NT2/D1 (cell line): ENCODE measurements at regions not wholly inside any gene's neighbourhood (a gene's known extent, or its start where the extent isn't known, plus 50 kb on each side); places are given as distances from the start of the nearest gene placed in this dataset.

Source experiments
- SUZ12 ChIP-seq: IDR thresholded peaks from 2 replicates; pipeline ENCODE4 v1.6.1; 2011; ENCODE audit not compliant: insufficient read length, insufficient read depth; ENCODE audit errors: extremely low read depth
- YY1 ChIP-seq: IDR thresholded peaks from 2 replicates; pipeline ENCODE4 v1.6.1; 2011; ENCODE audit not compliant: insufficient read length, insufficient read depth

DNA sequence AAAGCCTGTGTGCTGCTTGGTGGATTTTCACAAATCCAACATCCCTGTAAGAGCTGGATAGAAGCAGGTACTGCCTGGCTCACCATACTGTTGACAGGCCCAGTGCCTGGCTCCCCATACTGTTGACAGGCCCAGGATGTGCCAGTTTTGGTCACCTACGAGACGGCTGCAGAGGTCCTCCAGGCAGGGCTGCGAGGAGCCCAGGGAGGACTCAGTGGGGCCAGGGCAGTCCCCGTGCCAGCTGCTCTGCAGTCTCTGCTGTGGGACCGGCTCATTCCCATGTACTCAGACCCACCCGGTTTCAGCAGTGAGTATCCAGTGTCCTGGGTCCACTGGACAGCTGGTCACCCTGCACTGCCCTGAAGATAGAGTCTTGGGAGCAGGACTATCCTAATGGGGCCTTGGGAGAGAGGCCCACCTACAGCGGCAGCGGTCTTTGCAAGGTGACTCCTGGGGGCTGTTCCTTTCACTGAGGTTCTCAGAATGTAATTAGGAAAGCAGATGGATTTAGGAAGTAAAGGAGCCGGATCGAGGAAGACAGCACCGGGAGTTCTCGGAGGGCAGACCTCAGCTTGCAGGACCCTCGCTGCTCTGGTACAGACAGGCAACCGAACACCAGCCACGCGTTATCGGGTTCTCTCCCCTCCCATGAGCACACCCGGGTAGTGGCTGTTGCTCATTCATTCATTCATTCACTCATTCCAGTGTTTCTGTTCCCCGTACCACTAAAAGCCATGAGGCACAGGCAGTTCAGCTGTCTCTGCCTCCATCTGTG lies 106.1 kb downstream of the CTTN start:
- TF ChIP-seq SUZ12: no peak
- no peak for TF ChIP-seq YY1
